Glutamatergic neuron (in vitro differentiated cells): ENCODE measurements at regions not wholly inside any gene's neighbourhood (a gene's known extent, or its start where the extent isn't known, plus 50 kb on each side); places are given as distances from the start of the nearest gene placed in this dataset.

ENCODE experiments used
- DNase-seq: peaks from one replicate; pipeline ENCODE4 v3.0.0; 2022
- H3K27ac Mint-ChIP-seq: one replicate; pipeline ENCODE4 v1.8.0; 2020; ENCODE audit warnings: mild to moderate bottlenecking, mixed read lengths, inconsistent platforms; ENCODE audit not compliant: unreplicated experiment
- H3K27me3 Mint-ChIP-seq: one replicate; pipeline ENCODE4 v1.8.0; 2020; ENCODE audit warnings: mild to moderate bottlenecking, moderate library complexity, mixed read lengths, inconsistent platforms; ENCODE audit not compliant: unreplicated experiment
- H3K36me3 Mint-ChIP-seq: one replicate; pipeline ENCODE4 v1.8.0; 2020; ENCODE audit warnings: mild to moderate bottlenecking, mixed read lengths, inconsistent platforms; ENCODE audit not compliant: unreplicated experiment
- H3K4me1 Mint-ChIP-seq: one replicate; pipeline ENCODE4 v1.8.0; 2020; ENCODE audit warnings: mild to moderate bottlenecking, low read depth, mixed read lengths, inconsistent platforms; ENCODE audit not compliant: unreplicated experiment
- H3K4me3 Mint-ChIP-seq: one replicate; pipeline ENCODE4 v1.8.0; 2020; ENCODE audit warnings: mild to moderate bottlenecking, mixed read lengths, inconsistent platforms; ENCODE audit not compliant: unreplicated experiment
- H3K9me3 Mint-ChIP-seq: one replicate; pipeline ENCODE4 v1.8.0; 2020; ENCODE audit warnings: mild to moderate bottlenecking, moderate library complexity, mixed read lengths, inconsistent platforms; ENCODE audit not compliant: unreplicated experiment
- TF ChIP-seq, protein P1 (sequence below): fragments of 200-600 bp; sonication (generic); IDR thresholded peaks from one replicate; pipeline ENCODE4 v1.5.0; 2021; ENCODE audit not compliant: partially characterized antibody, unreplicated experiment

DNA sequence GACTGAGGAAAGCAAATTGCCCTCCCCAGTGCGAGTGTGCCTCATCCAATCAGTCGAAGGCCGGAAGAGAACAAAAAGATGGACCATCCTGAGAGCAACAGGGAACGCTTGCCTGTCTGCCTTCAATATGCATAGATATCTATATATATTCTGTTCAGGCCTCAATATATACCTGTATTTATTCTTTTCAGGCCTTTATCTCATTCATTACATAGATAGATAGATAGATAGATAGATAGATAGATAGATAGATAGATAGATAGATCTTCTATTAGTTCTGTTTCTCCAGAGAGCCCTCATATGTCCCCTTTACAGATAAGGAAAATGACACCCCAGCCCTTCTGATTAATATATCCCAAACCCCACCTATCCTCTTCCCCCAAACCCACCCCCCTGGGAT lies 55.1 kb upstream of the LMO2 start:
- TF ChIP-seq, protein P1, sequence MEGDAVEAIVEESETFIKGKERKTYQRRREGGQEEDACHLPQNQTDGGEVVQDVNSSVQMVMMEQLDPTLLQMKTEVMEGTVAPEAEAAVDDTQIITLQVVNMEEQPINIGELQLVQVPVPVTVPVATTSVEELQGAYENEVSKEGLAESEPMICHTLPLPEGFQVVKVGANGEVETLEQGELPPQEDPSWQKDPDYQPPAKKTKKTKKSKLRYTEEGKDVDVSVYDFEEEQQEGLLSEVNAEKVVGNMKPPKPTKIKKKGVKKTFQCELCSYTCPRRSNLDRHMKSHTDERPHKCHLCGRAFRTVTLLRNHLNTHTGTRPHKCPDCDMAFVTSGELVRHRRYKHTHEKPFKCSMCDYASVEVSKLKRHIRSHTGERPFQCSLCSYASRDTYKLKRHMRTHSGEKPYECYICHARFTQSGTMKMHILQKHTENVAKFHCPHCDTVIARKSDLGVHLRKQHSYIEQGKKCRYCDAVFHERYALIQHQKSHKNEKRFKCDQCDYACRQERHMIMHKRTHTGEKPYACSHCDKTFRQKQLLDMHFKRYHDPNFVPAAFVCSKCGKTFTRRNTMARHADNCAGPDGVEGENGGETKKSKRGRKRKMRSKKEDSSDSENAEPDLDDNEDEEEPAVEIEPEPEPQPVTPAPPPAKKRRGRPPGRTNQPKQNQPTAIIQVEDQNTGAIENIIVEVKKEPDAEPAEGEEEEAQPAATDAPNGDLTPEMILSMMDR = no peak
- H3K9me3 Mint-ChIP-seq = no peaks in the 10 kb centered on the region
- no peaks in the 10 kb centered on the region for H3K36me3 Mint-ChIP-seq
- H3K4me3 Mint-ChIP-seq = no peak overlapping the region
- no peak for DNase-seq
- H3K4me1 Mint-ChIP-seq = peaks cover 4% of the 10 kb centered on the region
- H3K27me3 Mint-ChIP-seq = peaks cover 7% of the 10 kb centered on the region
- no peak overlapping the region for H3K27ac Mint-ChIP-seq

DNA sequence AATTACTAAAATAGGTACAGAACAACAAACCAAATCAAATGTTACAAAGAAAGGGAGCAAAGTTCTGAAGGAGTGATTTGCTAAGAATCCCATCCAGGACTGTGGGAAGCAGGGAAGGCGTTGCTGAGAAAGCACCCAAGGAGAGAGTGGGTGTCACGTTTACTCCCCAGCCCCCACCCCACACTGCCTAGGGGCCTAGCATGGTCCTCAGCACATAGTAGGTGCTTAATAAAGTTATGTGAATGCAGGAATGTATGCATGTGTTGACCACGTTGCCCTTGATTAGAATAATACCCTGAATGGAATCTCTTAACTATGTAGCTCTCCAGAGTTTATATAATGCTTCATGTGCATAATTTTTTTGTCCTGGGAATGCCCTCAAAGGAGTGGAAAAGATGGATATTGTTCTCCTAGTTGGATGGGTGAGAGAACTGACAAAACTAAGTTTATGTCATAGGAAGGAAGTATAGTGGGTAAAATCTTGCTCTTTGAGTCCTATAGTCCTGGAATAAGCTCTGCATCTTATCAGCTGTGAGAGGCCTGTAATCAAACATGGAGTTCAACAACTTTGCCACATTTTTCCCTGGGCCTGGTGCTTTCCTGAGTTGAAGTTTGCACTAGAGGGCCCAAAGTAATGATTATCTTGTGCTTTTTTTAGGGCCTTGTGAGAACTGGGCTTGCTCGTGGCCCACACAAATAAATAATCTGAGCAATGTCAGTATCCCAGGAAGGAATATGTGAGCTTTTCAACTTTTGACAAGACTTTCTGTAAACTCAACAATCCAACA lies 53.8 kb upstream of the LMO2 start:
- peaks cover 4% of the 10 kb centered on the region for H3K4me1 Mint-ChIP-seq
- no peaks in the 10 kb centered on the region for H3K9me3 Mint-ChIP-seq
- DNase-seq = no peak
- peaks cover 8% of the 10 kb centered on the region for H3K27me3 Mint-ChIP-seq
- H3K27ac Mint-ChIP-seq = no peak overlapping the region
- no peaks in the 10 kb centered on the region for H3K36me3 Mint-ChIP-seq
- H3K4me3 Mint-ChIP-seq = no peak overlapping the region
- TF ChIP-seq, protein P1 = no peak

DNA sequence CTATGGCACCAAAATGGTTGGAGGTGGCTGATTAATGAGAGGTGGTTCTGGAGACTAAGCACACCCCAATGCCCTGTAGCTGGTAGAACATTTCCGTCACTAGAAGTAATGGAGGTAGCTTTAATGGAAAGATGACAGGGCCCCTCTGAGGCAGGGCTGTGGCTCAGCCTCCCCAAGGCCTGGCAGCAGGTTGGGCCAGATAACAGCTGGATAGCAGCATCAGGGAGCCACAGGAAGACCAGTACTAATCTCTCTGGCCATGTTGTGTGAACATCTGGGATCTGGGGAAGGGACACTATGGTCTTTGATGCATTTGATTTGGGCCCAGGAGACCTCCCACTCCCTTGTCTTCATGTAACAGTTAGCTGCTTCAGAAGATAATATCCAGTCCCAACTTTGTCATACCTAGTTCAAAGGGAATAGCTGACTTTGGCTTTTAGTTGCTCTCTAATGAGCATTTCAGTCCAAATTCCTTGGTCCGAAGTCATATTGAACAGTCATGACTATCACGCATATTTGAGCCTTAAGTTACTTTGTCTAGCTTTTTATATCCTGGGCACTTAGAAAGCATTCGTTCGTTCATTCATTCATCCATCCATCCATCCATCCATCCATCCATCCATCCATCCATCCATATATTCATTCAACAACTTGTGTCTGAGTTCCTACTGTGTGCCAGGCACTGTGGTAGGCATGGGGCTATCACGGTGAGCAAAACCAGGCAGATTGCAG lies 53.0 kb upstream of the LMO2 start:
- Mint-ChIP-seq H3K27me3 (peaks cover 8% of the 10 kb centered on the region), H3K27ac (no peak overlapping the region), H3K4me1 (peaks cover 4% of the 10 kb centered on the region), H3K4me3 (no peak overlapping the region), H3K9me3 (no peaks in the 10 kb centered on the region), H3K36me3 (no peaks in the 10 kb centered on the region)
- no peak for DNase-seq
- TF ChIP-seq, protein P1 = no peak

DNA sequence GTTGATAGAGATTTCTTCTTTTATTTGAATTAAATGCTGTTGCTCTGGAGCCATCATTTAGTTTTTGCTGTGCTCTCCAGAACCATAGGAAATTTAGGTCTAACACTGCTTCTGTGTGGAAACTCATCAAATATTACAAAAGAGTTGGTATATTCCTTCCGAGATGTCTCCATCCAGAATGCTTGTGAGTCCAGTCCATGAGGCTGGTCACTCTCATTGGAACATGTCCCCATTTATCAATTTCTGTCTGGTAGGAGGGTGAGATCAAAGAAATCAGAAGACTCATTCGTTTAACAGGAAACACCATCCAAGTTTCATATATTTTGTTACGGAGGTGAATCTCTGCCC lies 52.4 kb upstream of the LMO2 start:
- Mint-ChIP-seq H3K4me1 (peaks cover 4% of the 10 kb centered on the region), H3K36me3 (no peaks in the 10 kb centered on the region), H3K9me3 (no peaks in the 10 kb centered on the region), H3K4me3 (no peak overlapping the region), H3K27ac (no peak overlapping the region), H3K27me3 (peaks cover 8% of the 10 kb centered on the region)
- DNase-seq = no peak
- TF ChIP-seq, protein P1 = no peak

DNA sequence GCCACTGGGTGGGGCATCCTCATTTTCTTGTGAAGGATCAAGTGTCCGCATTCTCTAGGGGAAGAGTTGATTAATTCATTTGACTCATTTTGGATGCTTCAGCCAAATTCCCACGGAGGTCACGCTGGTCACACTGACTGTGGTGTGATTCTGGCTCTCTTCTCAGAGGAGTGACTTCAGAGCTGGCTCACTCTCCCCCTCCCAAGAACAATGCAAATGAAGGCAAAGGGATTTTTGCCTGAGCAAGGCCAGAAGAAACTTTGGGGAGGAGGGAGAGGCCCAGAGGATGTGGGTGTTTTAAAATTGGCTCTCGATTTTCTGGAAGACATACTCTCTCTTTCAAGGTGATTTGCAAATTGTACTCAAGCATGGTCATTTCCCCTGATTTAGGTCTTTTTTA lies 51.1 kb upstream of the LMO2 start:
- Mint-ChIP-seq H3K27me3 (peaks cover 8% of the 10 kb centered on the region), H3K9me3 (no peaks in the 10 kb centered on the region), H3K36me3 (no peaks in the 10 kb centered on the region), H3K4me3 (no peak overlapping the region), H3K4me1 (peaks cover 4% of the 10 kb centered on the region), H3K27ac (no peak overlapping the region)
- TF ChIP-seq, protein P1 = no peak
- no peak for DNase-seq
